ENCODE measurements at regions not wholly inside any gene's neighbourhood (a gene's known extent, or its start where the extent isn't known, plus 50 kb on each side); places are given as distances from the start of the nearest gene placed in this dataset.

DNA sequence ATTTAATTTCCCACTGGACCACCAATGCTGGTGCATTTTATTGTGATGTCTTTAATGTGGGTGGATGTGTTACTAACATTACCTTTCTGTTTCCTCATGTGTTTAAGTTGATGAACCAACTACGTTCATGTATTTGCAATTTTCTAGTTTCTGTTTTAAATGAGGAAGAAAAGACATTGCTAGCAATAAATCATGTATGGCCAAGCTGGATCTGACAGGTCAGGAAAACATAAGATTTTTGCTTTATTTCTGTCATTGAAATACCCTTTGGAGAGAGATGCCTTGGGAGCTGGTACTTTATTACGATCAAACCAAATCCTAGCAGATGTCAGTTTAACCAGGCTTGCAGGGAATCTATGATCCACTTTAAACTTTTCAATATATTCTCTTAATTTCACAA lies 553.2 kb downstream of the RFC3 start:
- intact Hi-C loops (cut with DNase I, micrococcal nuclease): no loop called here
- TF ChIP-seq, protein P1, sequence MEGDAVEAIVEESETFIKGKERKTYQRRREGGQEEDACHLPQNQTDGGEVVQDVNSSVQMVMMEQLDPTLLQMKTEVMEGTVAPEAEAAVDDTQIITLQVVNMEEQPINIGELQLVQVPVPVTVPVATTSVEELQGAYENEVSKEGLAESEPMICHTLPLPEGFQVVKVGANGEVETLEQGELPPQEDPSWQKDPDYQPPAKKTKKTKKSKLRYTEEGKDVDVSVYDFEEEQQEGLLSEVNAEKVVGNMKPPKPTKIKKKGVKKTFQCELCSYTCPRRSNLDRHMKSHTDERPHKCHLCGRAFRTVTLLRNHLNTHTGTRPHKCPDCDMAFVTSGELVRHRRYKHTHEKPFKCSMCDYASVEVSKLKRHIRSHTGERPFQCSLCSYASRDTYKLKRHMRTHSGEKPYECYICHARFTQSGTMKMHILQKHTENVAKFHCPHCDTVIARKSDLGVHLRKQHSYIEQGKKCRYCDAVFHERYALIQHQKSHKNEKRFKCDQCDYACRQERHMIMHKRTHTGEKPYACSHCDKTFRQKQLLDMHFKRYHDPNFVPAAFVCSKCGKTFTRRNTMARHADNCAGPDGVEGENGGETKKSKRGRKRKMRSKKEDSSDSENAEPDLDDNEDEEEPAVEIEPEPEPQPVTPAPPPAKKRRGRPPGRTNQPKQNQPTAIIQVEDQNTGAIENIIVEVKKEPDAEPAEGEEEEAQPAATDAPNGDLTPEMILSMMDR (IDR thresholded peaks at IDR 0.05): no peak
- peaks cover 0 to 3% of the 10 kb centered on the region in 2 experiments for H3K9me3 ChIP-seq (ENCODE audit: control insufficient read depth in 1 of 2, insufficient read depth in 1 of 2, low read length in 2 of 2)
- no peak overlapping the region for H3K27ac ChIP-seq (ENCODE audit: low read depth in 1 of 2, low read length in 2 of 2)
- H3K36me3 ChIP-seq (ENCODE audit: insufficient read depth, low read length): no peaks in the 10 kb centered on the region
- ChIA-PET POLR2A (no interaction called here), CTCF (no interaction called here)
- Mint-ChIP-seq H3K27me3 (no peaks in the 10 kb centered on the region), H3K4me3 (no peak overlapping the region), H3K27ac (no peak overlapping the region), H3K9me3 (peaks cover 5% of the 10 kb centered on the region), H3K4me1 (ENCODE audit: low read depth) (no peaks in the 10 kb centered on the region), H3K36me3 (ENCODE audit: low read depth) (no peaks in the 10 kb centered on the region)
- ATAC-seq (ENCODE audit: poor library complexity) (no peak), DNase-seq (no peak)
- no peaks in the 10 kb centered on the region for H3K4me1 ChIP-seq (ENCODE audit: insufficient read depth, low read length)
- no peak overlapping the region for H3K4me3 ChIP-seq (ENCODE audit: low read length)
- H3K27me3 ChIP-seq (ENCODE audit: control insufficient read depth in 1 of 2, insufficient read depth in 2 of 2, low read length in 2 of 2): no peaks in the 10 kb centered on the region

DNA sequence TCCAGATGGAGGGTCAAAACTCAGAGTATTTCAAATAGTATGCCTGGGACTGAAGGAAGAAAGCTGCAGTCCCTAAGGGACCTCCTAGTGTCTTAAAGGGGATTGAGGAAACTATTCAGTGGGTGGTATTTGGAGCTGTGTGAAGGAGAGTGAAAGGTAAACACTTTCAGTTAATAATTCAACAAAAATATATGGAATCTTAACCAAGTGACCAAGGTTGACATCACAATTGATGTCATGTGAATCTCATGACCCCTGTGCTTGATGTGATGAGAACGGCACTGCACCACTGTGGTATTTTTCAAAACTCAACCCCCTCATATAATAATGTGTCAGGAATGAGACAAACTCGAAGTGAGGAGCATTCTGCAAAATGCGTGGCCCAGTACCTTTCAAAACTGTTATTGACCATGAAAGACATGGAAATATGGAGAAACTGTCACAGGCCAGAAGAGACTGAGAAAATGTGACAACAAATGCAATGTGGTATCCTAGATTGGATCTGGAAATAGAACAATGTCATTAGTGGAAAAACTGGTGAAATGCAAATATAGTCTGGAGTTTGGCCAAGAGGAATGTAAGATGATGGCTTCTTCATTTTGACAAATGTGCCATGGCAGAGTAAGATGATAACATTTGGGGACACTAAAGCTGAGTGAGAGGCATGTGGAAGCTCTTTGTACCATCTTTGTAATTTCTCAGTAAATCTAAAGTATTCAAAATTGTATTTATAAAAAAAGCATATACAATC lies 553.9 kb downstream of the RFC3 start:
- Histone ChIP-seq H3K4me3 (ENCODE audit: low read length) (no peak overlapping the region), H3K4me1 (ENCODE audit: insufficient read depth, low read length) (no peaks in the 10 kb centered on the region), H3K9me3 (ENCODE audit: control insufficient read depth in 1 of 2, insufficient read depth in 1 of 2, low read length in 2 of 2) (no peaks in the 10 kb centered on the region), H3K27ac (ENCODE audit: low read depth in 1 of 2, low read length in 2 of 2) (no peak overlapping the region), H3K36me3 (ENCODE audit: insufficient read depth, low read length) (no peaks in the 10 kb centered on the region), H3K27me3 (ENCODE audit: control insufficient read depth in 1 of 2, insufficient read depth in 2 of 2, low read length in 2 of 2) (no peaks in the 10 kb centered on the region)
- Mint-ChIP-seq H3K9me3 (peaks cover 2% of the 10 kb centered on the region), H3K27ac (no peak overlapping the region), H3K4me3 (no peak overlapping the region), H3K4me1 (ENCODE audit: low read depth) (no peaks in the 10 kb centered on the region), H3K36me3 (ENCODE audit: low read depth) (no peaks in the 10 kb centered on the region), H3K27me3 (no peaks in the 10 kb centered on the region)
- TF ChIP-seq, protein P1 (IDR thresholded peaks at IDR 0.05): no peak
- ChIA-PET CTCF (no interaction called here), POLR2A (no interaction called here)
- no peak for DNase-seq
- no peak for ATAC-seq (ENCODE audit: poor library complexity)
- intact Hi-C loops (cut with DNase I, micrococcal nuclease): no loop called here

DNA sequence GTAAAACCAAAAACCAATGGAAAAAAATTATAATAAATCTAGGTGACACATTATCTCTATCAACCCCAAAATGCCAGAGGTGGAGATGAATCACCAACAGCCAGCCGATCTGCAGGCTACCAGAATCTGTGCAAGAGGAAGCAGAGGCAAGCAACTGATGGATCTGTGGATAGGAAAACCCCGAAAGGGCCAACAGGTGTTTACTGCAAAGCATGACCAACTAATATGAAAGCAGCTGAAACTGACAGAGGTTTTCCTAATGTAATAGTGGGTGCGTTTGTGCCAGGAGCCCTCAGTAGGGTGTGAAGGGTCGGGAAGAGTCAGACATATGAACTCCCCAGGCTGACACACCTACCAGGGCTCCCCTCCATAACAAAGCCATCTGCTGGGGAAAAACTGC lies 554.6 kb downstream of the RFC3 start:
- H3K36me3 Mint-ChIP-seq (ENCODE audit: low read depth): no peaks in the 10 kb centered on the region
- ATAC-seq (ENCODE audit: poor library complexity) (no peak), DNase-seq (no peak)
- ChIA-PET POLR2A (no interaction called here), CTCF (no interaction called here)
- peaks cover 2% of the 10 kb centered on the region for H3K9me3 Mint-ChIP-seq
- H3K4me1 ChIP-seq (ENCODE audit: insufficient read depth, low read length): no peaks in the 10 kb centered on the region
- H3K27ac ChIP-seq (ENCODE audit: low read depth in 1 of 2, low read length in 2 of 2): no peak overlapping the region
- H3K4me3 ChIP-seq (ENCODE audit: low read length): no peak overlapping the region
- no peak overlapping the region for H3K4me3 Mint-ChIP-seq
- H3K4me1 Mint-ChIP-seq (ENCODE audit: low read depth): no peaks in the 10 kb centered on the region
- no peaks in the 10 kb centered on the region for H3K27me3 ChIP-seq (ENCODE audit: control insufficient read depth in 1 of 2, insufficient read depth in 2 of 2, low read length in 2 of 2)
- TF ChIP-seq, protein P1 (IDR thresholded peaks at IDR 0.05): no peak
- no peaks in the 10 kb centered on the region for H3K9me3 ChIP-seq (ENCODE audit: control insufficient read depth in 1 of 2, insufficient read depth in 1 of 2, low read length in 2 of 2)
- H3K36me3 ChIP-seq (ENCODE audit: insufficient read depth, low read length): no peaks in the 10 kb centered on the region
- no peaks in the 10 kb centered on the region for H3K27me3 Mint-ChIP-seq
- intact Hi-C loops (cut with DNase I, micrococcal nuclease): no loop called here
- H3K27ac Mint-ChIP-seq: no peak overlapping the region
